ENCODE measurements at regions not wholly inside any gene's neighbourhood (a gene's known extent, or its start where the extent isn't known, plus 50 kb on each side); places are given as distances from the start of the nearest gene placed in this dataset.
"Not testable (repeated sequence)": the region's sequence is repeated elsewhere in the genome, so short reads cannot be mapped to it uniquely, and the experiment has no call there.

GRCh38 chr2:751474-751873, 74.3 kb upstream of the TMEM18 start:
- DNase-seq = no peak

- no peak for DNase-seq
Measured at GRCh38 chr2:750628-751027, 73.4 kb upstream of the TMEM18 start.

- no peak for DNase-seq
Measured at GRCh38 chr2:747762-748351, 70.7 kb upstream of the TMEM18 start.

- DNase-seq = no peak
Measured at GRCh38 chr2:746697-747096, 69.5 kb upstream of the TMEM18 start.

- no peak for DNase-seq
Measured at GRCh38 chr2:744088-744487, 66.9 kb upstream of the TMEM18 start.

GRCh38 chr2:742221-742620, 65.0 kb upstream of the TMEM18 start:
- no peak for DNase-seq

GRCh38 chr2:741195-741496, 63.9 kb upstream of the TMEM18 start:
- DNase-seq = no peak

- DNase-seq = not testable (repeated sequence)
Measured at GRCh38 chr2:740322-741194, 63.4 kb upstream of the TMEM18 start.

- not testable (repeated sequence) for DNase-seq
Measured at GRCh38 chr2:739864-740321, 62.7 kb upstream of the TMEM18 start.

- DNase-seq = no peak
Measured at GRCh38 chr2:736939-737338, 59.7 kb upstream of the TMEM18 start.

- DNase-seq = no peak
Measured at GRCh38 chr2:735670-736218, 58.5 kb upstream of the TMEM18 start.

- DNase-seq = no peak
Measured at GRCh38 chr2:734496-734895, 57.3 kb upstream of the TMEM18 start.

GRCh38 chr2:733495-733894, 56.3 kb upstream of the TMEM18 start:
- no peak for DNase-seq

- no peak for DNase-seq
Measured at GRCh38 chr2:733001-733400, 55.8 kb upstream of the TMEM18 start.

- no peak for DNase-seq
Measured at GRCh38 chr2:731711-732110, 54.5 kb upstream of the TMEM18 start.

GRCh38 chr2:729376-729861, 52.2 kb upstream of the TMEM18 start:
- no peak for DNase-seq

GRCh38 chr2:728165-728564, 51.0 kb upstream of the TMEM18 start:
- no peak for DNase-seq

GRCh38 chr2:727071-727470, 49.9 kb upstream of the TMEM18 start:
- DNase-seq = no peak
